T-helper 9 cell (primary cell): ENCODE measurements at regions not wholly inside any gene's neighbourhood (a gene's known extent, or its start where the extent isn't known, plus 50 kb on each side); places are given as distances from the start of the nearest gene placed in this dataset.
"Not testable (repeated sequence)": the region's sequence is repeated elsewhere in the genome, so short reads cannot be mapped to it uniquely, and the experiment has no call there.

Experiments
- DNase-seq: peaks from one replicate; pipeline ENCODE4 v3.0.0-alpha.2; 2020

- no peak for DNase-seq
Observed at GRCh38 chr10:2214805-2215204, 477.5 kb upstream of the ADARB2 start.

GRCh38 chr10:2214092-2214491 is 476.8 kb upstream of the ADARB2 start:
- no peak for DNase-seq

- DNase-seq, result no peak
Observed at GRCh38 chr10:2212244-2212834, 475.0 kb upstream of the ADARB2 start.

GRCh38 chr10:2210088-2210487 is 472.8 kb upstream of the ADARB2 start:
- DNase-seq, result no peak

- no peak for DNase-seq
Observed at GRCh38 chr10:2208106-2208505, 470.8 kb upstream of the ADARB2 start.

GRCh38 chr10:2207246-2207922 is 470.1 kb upstream of the ADARB2 start:
- DNase-seq, result no peak

GRCh38 chr10:2205406-2205805 is 468.1 kb upstream of the ADARB2 start:
- DNase-seq, result no peak

- no peak for DNase-seq
Observed at GRCh38 chr10:2202401-2202800, 465.1 kb upstream of the ADARB2 start.

GRCh38 chr10:2201534-2202099 is 464.3 kb upstream of the ADARB2 start:
- DNase-seq, result no peak

- DNase-seq, result no peak
Observed at GRCh38 chr10:2197663-2198062, 460.3 kb upstream of the ADARB2 start.

GRCh38 chr10:2196272-2196671 is 458.9 kb upstream of the ADARB2 start:
- DNase-seq, result no peak

GRCh38 chr10:2189356-2189755 is 452.0 kb upstream of the ADARB2 start:
- DNase-seq, result not testable (repeated sequence)

GRCh38 chr10:2188371-2188770 is 451.0 kb upstream of the ADARB2 start:
- DNase-seq, result no peak

GRCh38 chr10:2173327-2173726 is 436.0 kb upstream of the ADARB2 start:
- DNase-seq, result no peak

- no peak for DNase-seq
Observed at GRCh38 chr10:2165771-2166460, 428.6 kb upstream of the ADARB2 start.

- DNase-seq, result no peak
Observed at GRCh38 chr10:2150288-2150687, 413.0 kb upstream of the ADARB2 start.

GRCh38 chr10:2145926-2146478 is 408.7 kb upstream of the ADARB2 start:
- DNase-seq, result no peak

GRCh38 chr10:2145491-2145890 is 408.2 kb upstream of the ADARB2 start:
- DNase-seq, result no peak

- no peak for DNase-seq
Observed at GRCh38 chr10:2144584-2144983, 407.3 kb upstream of the ADARB2 start.

- no peak for DNase-seq
Observed at GRCh38 chr10:2143213-2143835, 406.0 kb upstream of the ADARB2 start.

- no peak for DNase-seq
Observed at GRCh38 chr10:2139746-2140145, 402.4 kb upstream of the ADARB2 start.

- DNase-seq, result no peak
Observed at GRCh38 chr10:2137549-2138174, 400.3 kb upstream of the ADARB2 start.
